ENCODE measurements at regions not wholly inside any gene's neighbourhood (a gene's known extent, or its start where the extent isn't known, plus 50 kb on each side); places are given as distances from the start of the nearest gene placed in this dataset.

GRCh38 chr3:193828477-193828876 lies 235.5 kb downstream of the OPA1 start (continued):
- TF ChIP-seq ATF2 (IDR thresholded peaks at IDR 0.05; ENCODE audit: low read length), result no peak

Data from H1 (cell line).